ENCODE measurements at regions not wholly inside any gene's neighbourhood (a gene's known extent, or its start where the extent isn't known, plus 50 kb on each side); places are given as distances from the start of the nearest gene placed in this dataset.
"Not testable (repeated sequence)": the region's sequence is repeated elsewhere in the genome, so short reads cannot be mapped to it uniquely, and the experiment has no call there.

DNA sequence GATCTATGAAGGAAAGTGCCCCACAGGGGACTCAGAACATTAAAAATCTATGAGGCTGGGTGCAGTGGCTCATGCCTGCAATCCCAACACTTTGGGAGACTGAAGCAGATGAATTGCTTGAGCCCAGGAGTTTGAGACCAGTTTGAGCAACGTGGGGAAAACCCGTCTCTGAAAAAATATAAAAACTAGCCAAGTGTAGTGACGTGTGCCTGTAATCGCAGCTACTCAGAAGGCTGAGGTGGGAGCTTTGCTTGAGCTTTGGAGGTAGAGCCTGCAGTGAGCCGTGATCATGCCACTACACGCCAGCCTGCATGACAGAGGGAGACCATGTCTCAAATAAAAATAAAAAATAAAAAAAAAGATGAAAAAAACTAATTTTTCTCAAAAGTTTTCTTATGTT is 1070.6 kb downstream of the PCDH9 start:
- H3K27ac ChIP-seq (ENCODE audit: low read depth, low read length) = no peak overlapping the region

DNA sequence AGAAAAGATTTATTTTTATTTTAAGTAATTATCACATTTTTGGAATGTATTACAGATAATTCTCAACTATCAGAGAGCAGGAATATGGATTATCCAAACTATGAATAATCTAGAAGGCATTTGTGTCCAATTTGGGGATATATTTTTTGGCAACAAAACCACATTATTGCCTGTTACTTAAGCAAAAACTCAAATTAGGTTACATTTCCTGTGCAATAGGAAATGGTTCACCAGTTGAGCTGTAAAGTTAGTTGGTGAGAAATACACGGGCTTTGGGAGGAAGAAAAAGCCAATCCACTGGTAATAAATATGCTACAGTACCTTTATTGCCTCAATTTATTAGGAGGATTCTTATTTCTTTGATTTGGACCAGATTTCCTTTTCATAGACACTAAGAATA is 1075.2 kb downstream of the PCDH9 start:
- H3K27me3 ChIP-seq (ENCODE audit: insufficient read depth, low read length) = no peaks in the 10 kb centered on the region
- no peaks in the 10 kb centered on the region for H3K79me2 ChIP-seq (ENCODE audit: control insufficient read depth, insufficient read depth, low read length, unreplicated experiment)
- H3K27ac ChIP-seq (ENCODE audit: low read depth, low read length) = peak overlapping the region; percentile 45
- no peak overlapping the region for H3K4me3 ChIP-seq (ENCODE audit: low read depth, low read length)
- H2AFZ ChIP-seq (ENCODE audit: low read length, unreplicated experiment) = peak overlapping the region; percentile 61
- no peaks in the 10 kb centered on the region for H3K36me3 ChIP-seq (ENCODE audit: insufficient read depth, low read length)
- H3K4me1 ChIP-seq (ENCODE audit: control insufficient read depth, insufficient read depth, low read length, unreplicated experiment) = peaks cover 20% of the 10 kb centered on the region

More for the DNA sequence above, 1070.6 kb downstream of the PCDH9 start:
- Histone ChIP-seq H3K4me1 (ENCODE audit: control insufficient read depth, insufficient read depth, low read length, unreplicated experiment) (peaks cover 20% of the 10 kb centered on the region), H3K27me3 (ENCODE audit: insufficient read depth, low read length) (no peaks in the 10 kb centered on the region), H2AFZ (ENCODE audit: low read length, unreplicated experiment) (no peak overlapping the region), H3K79me2 (ENCODE audit: control insufficient read depth, insufficient read depth, low read length, unreplicated experiment) (no peaks in the 10 kb centered on the region), H3K36me3 (ENCODE audit: insufficient read depth, low read length) (no peaks in the 10 kb centered on the region), H3K4me3 (ENCODE audit: low read depth, low read length) (no peak overlapping the region)

DNA sequence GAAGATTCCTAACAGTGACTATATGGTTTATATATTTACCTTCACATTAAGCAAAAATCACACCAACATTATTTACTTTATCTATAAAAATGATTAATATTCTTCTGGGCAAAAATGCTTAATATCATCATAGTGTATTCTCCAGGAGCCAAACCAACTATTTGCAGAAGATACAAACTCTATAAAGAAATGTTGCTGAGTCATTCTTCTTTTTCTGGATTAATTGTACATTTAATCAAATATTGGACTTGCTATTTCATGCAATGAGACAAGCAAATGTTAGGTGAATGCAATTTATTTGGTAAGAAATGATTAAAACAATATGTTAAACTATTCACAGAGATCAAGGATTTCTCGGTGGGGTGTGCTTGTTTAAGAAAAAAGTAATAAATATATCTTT is 1075.8 kb downstream of the PCDH9 start:
- Histone ChIP-seq H2AFZ (ENCODE audit: low read length, unreplicated experiment) (no peak overlapping the region), H3K36me3 (ENCODE audit: insufficient read depth, low read length) (no peaks in the 10 kb centered on the region), H3K4me1 (ENCODE audit: control insufficient read depth, insufficient read depth, low read length, unreplicated experiment) (peaks cover 20% of the 10 kb centered on the region), H3K27me3 (ENCODE audit: insufficient read depth, low read length) (no peaks in the 10 kb centered on the region), H3K79me2 (ENCODE audit: control insufficient read depth, insufficient read depth, low read length, unreplicated experiment) (no peaks in the 10 kb centered on the region), H3K4me3 (ENCODE audit: low read depth, low read length) (no peak overlapping the region), H3K27ac (ENCODE audit: low read depth, low read length) (no peak overlapping the region; the same call in 1 of the 2 replicates)

DNA sequence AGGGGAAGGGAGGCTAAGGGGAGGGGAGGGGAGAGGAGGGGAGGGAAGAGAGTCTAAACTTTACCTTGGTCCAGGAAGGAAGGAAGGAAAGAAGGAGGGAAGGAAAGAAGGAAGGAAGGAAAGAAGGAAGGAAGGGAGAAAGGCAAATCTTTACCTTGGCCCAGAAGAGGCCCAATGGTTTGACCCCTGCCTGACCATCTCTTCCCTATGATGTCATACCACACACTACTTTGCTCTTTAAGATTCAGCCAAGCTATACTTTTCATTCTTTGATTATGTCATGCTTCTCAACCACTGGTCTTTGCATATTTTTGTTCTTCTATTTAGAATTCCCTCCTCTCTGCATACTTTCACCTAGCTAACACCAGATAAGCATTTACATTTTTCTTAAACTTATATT is 1077.5 kb downstream of the PCDH9 start:
- Histone ChIP-seq H3K79me2 (ENCODE audit: control insufficient read depth, insufficient read depth, low read length, unreplicated experiment) (no peaks in the 10 kb centered on the region), H3K27ac (ENCODE audit: low read depth, low read length) (no peak overlapping the region), H3K36me3 (ENCODE audit: insufficient read depth, low read length) (no peaks in the 10 kb centered on the region), H3K27me3 (ENCODE audit: insufficient read depth, low read length) (no peaks in the 10 kb centered on the region), H3K4me3 (ENCODE audit: low read depth, low read length) (no peak overlapping the region), H2AFZ (ENCODE audit: low read length, unreplicated experiment) (no peak overlapping the region), H3K4me1 (ENCODE audit: control insufficient read depth, insufficient read depth, low read length, unreplicated experiment) (peaks cover 20% of the 10 kb centered on the region)

DNA sequence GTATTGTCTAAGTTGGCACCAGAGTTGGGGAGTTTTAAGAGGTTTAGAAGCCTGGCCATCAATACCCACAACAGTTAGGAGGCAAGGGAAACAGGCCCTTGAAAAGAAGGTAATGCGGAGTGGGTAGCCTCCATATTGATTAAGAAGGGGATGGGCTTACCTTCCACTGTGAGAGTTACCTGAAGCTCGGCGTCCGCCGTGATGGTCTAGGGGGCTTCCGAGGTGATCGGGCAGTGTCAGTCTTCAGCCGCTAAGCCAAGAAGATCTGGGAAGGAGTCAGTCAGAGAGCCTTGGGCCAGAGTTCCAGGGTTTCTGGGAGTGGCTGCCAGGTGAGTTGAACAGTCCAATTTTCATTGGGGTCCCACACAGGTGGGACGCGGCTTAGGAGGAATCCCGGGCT is 1085.8 kb downstream of the PCDH9 start:
- not testable (repeated sequence) for H3K27me3 ChIP-seq (ENCODE audit: insufficient read depth, low read length); H3K4me1 ChIP-seq (ENCODE audit: control insufficient read depth, insufficient read depth, low read length, unreplicated experiment); H3K27ac ChIP-seq (ENCODE audit: low read depth, low read length); H2AFZ ChIP-seq (ENCODE audit: low read length, unreplicated experiment); H3K4me3 ChIP-seq (ENCODE audit: low read depth, low read length); H3K79me2 ChIP-seq (ENCODE audit: control insufficient read depth, insufficient read depth, low read length, unreplicated experiment); H3K36me3 ChIP-seq (ENCODE audit: insufficient read depth, low read length)

DNA sequence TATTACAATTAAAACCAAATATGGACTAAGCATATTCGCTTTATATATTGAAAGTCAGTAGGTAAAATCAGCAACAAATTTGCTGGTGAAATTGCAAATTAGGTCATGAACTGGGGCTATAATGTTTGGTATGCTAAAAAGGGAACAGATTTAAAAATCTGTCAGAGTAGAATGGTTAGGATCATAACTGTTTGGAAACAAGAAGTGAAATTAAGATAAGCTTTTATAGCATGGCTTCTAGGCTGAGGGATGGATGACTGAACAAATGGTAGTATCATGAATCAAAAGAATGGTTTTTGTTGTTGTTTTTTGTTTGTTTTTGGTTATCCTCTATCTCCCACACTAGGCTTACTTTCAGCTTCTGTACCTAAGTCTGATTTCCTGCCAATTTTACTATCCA is 1090.4 kb downstream of the PCDH9 start:
- H3K4me1 ChIP-seq (ENCODE audit: control insufficient read depth, insufficient read depth, low read length, unreplicated experiment) = no peaks in the 10 kb centered on the region
- peak overlapping the region; percentile 2 for H2AFZ ChIP-seq (ENCODE audit: low read length, unreplicated experiment)
- no peaks in the 10 kb centered on the region for H3K36me3 ChIP-seq (ENCODE audit: insufficient read depth, low read length)
- H3K27me3 ChIP-seq (ENCODE audit: insufficient read depth, low read length) = no peaks in the 10 kb centered on the region
- no peaks in the 10 kb centered on the region for H3K79me2 ChIP-seq (ENCODE audit: control insufficient read depth, insufficient read depth, low read length, unreplicated experiment)
- H3K27ac ChIP-seq (ENCODE audit: low read depth, low read length) = no peak overlapping the region
- no peak overlapping the region for H3K4me3 ChIP-seq (ENCODE audit: low read depth, low read length)

DNA sequence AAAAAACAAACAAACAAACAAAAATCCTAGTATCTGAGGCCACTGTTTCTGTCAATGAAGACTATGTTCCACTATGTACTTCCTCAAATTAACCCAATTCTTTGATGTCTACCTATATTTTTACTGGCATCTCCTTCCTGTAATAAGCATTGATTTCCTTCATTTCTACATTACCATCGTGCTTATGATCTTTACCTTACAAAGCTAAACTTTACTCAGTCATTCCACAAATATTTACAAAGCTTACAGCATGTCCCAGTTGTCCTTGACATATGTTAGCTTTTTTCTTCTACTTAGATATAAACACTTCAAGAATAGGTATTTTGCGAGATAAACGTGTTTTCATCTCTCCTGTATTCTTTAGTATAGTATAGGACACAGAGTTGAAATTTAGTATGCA is 1090.9 kb downstream of the PCDH9 start:
- no peaks in the 10 kb centered on the region for H3K36me3 ChIP-seq (ENCODE audit: insufficient read depth, low read length)
- H3K27me3 ChIP-seq (ENCODE audit: insufficient read depth, low read length) = no peaks in the 10 kb centered on the region
- H3K27ac ChIP-seq (ENCODE audit: low read depth, low read length) = no peak overlapping the region
- H3K4me1 ChIP-seq (ENCODE audit: control insufficient read depth, insufficient read depth, low read length, unreplicated experiment) = no peaks in the 10 kb centered on the region
- no peak overlapping the region for H3K4me3 ChIP-seq (ENCODE audit: low read depth, low read length)
- no peak overlapping the region for H2AFZ ChIP-seq (ENCODE audit: low read length, unreplicated experiment)
- no peaks in the 10 kb centered on the region for H3K79me2 ChIP-seq (ENCODE audit: control insufficient read depth, insufficient read depth, low read length, unreplicated experiment)

DNA sequence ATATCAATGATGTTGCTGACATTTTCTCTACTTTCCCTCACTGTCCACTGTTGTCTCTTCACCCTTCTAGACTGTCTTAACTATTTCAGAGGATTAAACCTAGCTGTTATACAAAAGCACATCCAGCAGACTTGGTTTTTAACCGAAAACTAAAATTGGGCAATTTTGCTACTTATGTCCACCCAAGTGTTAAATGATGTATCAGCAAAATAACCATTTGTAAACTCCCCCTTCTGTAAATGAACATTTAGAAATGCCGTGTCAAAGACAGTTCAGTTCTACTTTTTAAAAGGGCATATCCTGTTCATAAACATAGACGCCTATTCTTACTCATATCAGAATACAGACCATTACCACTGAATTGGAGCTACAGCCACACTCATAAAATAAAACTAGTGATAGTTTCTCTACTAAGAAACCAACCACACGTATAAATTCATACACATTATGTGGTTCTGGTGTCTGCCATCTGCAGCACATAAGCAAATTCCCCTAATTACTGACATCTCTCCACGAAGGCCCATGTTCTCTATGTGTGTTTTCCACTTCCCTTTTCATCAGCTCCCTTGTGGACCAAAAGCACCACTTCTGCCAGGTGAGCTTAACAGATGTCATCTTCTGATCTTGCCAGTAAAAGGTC is 1091.8 kb downstream of the PCDH9 start:
- Histone ChIP-seq H3K27ac (ENCODE audit: low read depth, low read length) (no peak overlapping the region), H3K36me3 (ENCODE audit: insufficient read depth, low read length) (no peaks in the 10 kb centered on the region), H2AFZ (ENCODE audit: low read length, unreplicated experiment) (no peak overlapping the region), H3K79me2 (ENCODE audit: control insufficient read depth, insufficient read depth, low read length, unreplicated experiment) (no peaks in the 10 kb centered on the region), H3K4me3 (ENCODE audit: low read depth, low read length) (no peak overlapping the region), H3K4me1 (ENCODE audit: control insufficient read depth, insufficient read depth, low read length, unreplicated experiment) (no peaks in the 10 kb centered on the region), H3K27me3 (ENCODE audit: insufficient read depth, low read length) (no peaks in the 10 kb centered on the region)

DNA sequence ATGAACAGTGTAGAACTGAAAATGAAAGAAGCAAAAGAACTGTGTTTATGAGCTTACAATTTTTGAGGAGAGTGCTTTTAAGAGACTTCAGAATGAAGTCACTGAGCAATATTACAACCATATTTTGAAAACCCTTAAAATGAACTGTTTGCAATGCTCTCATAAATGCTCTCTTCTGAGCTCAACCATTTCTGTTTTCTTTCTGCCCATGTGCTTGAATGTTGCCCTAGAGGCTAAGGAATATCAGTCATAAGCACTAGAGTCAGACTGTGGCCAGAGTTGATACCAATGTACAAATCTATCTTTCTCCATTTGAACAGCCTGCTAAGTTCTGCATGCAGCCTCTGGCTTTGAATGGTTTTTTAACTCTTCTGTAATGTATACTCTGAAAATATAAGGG is 1092.8 kb downstream of the PCDH9 start:
- H3K79me2 ChIP-seq (ENCODE audit: control insufficient read depth, insufficient read depth, low read length, unreplicated experiment) = no peaks in the 10 kb centered on the region
- H3K27ac ChIP-seq (ENCODE audit: low read depth, low read length) = no peak overlapping the region
- H3K4me3 ChIP-seq (ENCODE audit: low read depth, low read length) = no peak overlapping the region
- H2AFZ ChIP-seq (ENCODE audit: low read length, unreplicated experiment) = no peak overlapping the region
- H3K27me3 ChIP-seq (ENCODE audit: insufficient read depth, low read length) = no peaks in the 10 kb centered on the region
- no peaks in the 10 kb centered on the region for H3K4me1 ChIP-seq (ENCODE audit: control insufficient read depth, insufficient read depth, low read length, unreplicated experiment)
- H3K36me3 ChIP-seq (ENCODE audit: insufficient read depth, low read length) = no peaks in the 10 kb centered on the region

DNA sequence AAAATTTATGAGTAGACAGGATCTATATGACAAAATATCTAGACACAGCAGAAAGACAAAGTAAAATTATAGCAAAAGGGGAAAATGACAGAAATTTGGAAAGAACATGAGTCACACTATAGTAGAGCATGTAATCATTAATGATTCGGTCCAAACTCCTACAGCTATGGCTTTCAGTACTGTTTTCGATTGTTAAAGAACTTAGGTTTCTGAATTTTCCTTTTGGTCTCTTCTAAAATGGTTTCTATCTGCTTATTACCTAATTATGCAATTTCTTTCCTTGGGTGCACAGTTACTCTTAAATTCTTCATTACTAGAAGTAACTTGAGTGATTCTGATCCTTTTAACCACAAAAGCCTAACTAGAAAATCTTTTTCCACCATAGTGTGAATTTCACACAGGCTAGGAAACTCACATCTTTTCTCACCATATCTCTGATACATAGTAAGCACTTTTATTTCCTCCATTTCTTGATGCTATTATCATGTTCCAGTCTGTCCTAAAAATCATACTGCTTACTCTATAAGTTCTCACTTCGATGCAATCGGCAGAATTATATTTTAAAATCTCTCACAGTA is 1101.4 kb downstream of the PCDH9 start:
- H3K79me2 ChIP-seq (ENCODE audit: control insufficient read depth, insufficient read depth, low read length, unreplicated experiment) = no peaks in the 10 kb centered on the region
- no peak overlapping the region for H3K4me3 ChIP-seq (ENCODE audit: low read depth, low read length)
- no peaks in the 10 kb centered on the region for H3K27me3 ChIP-seq (ENCODE audit: insufficient read depth, low read length)
- no peak overlapping the region for H2AFZ ChIP-seq (ENCODE audit: low read length, unreplicated experiment)
- H3K4me1 ChIP-seq (ENCODE audit: control insufficient read depth, insufficient read depth, low read length, unreplicated experiment) = no peaks in the 10 kb centered on the region
- H3K27ac ChIP-seq (ENCODE audit: low read depth, low read length) = no peak overlapping the region
- no peaks in the 10 kb centered on the region for H3K36me3 ChIP-seq (ENCODE audit: insufficient read depth, low read length)

DNA sequence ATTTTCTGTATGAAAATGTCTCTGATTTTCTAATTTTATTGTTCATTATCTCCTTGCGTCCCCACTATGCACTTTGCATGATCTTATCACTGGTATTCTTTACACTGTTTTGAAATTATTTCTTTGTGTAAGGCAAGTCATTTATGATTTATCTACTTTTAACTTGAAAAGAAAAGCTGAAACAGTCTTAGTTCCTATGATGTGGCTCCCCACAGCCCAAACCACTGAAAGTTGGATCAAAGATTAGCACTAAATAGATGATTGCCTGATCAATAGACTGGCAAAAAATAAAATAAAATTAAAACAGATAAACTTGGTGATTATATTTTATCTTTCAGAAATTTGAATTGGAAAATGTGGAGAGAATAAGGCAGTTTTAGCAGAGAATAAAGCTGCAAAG is 1101.9 kb downstream of the PCDH9 start:
- no peak overlapping the region for H3K27ac ChIP-seq (ENCODE audit: low read depth, low read length)
- H3K4me3 ChIP-seq (ENCODE audit: low read depth, low read length) = no peak overlapping the region
- no peaks in the 10 kb centered on the region for H3K4me1 ChIP-seq (ENCODE audit: control insufficient read depth, insufficient read depth, low read length, unreplicated experiment)
- H3K27me3 ChIP-seq (ENCODE audit: insufficient read depth, low read length) = no peaks in the 10 kb centered on the region
- no peaks in the 10 kb centered on the region for H3K36me3 ChIP-seq (ENCODE audit: insufficient read depth, low read length)
- H3K79me2 ChIP-seq (ENCODE audit: control insufficient read depth, insufficient read depth, low read length, unreplicated experiment) = no peaks in the 10 kb centered on the region
- H2AFZ ChIP-seq (ENCODE audit: low read length, unreplicated experiment) = no peak overlapping the region

Data from ACC112 (cell line).